Spleen (tissue), 7 donors: ENCODE measurements at regions not wholly inside any gene's neighbourhood (a gene's known extent, or its start where the extent isn't known, plus 50 kb on each side); places are given as distances from the start of the nearest gene placed in this dataset.

ENCODE experiments used
- CTCF ChIP-seq, 11 experiments: fragments of 200-600 bp in 7 of 11; fragments of 450-650 bp in 4 of 11; sonication (generic) in 4 of 11; IDR thresholded peaks in 8 of 11; conservative IDR thresholded peaks in 3 of 11; 1 replicate in 7 of 11; 2 replicates in 4 of 11; pipeline versions ENCODE4 v1.4.0 to v1.8.0; 2016 to 2021; ENCODE audit warnings: antibody characterized with exemption in 11 of 11, inconsistent platforms in 4 of 11, mild to moderate bottlenecking in 1 of 11
- POLR2A ChIP-seq, 3 donors: fragments of 450-650 bp; IDR thresholded peaks; one replicate each; pipeline ENCODE4 v1.5.1; 2017; ENCODE audit warnings: antibody characterized with exemption in 3 of 3, mild to moderate bottlenecking in 1 of 3
- POLR2AphosphoS5 ChIP-seq, 3 donors: sonication (generic); formaldehyde crosslinking; IDR thresholded peaks; one replicate each; pipeline ENCODE4 v1.5.1; 2017; ENCODE audit warnings: antibody characterized with exemption in 3 of 3
- donor health status: DM: no; HTN: no; CAD: no; lungs with moderate emphysema.
- donor health status: DM: no; HTN: no; CAD: no.
- donor health status: DM: no; HTN: no; CAD: no.

GRCh38 chr13:99876651-99877050, 94.9 kb downstream of the ZIC5 start:
- no peak for TF ChIP-seq POLR2A (IDR thresholded peaks at IDR 0.05)
- no peak for TF ChIP-seq POLR2AphosphoS5 (IDR thresholded peaks at IDR 0.05)
- TF ChIP-seq CTCF (IDR thresholded peaks at IDR 0.05 in 8 of 11, conservative IDR thresholded peaks at IDR 0.05 in 3 of 11) = no peak
